ENCODE measurements at regions not wholly inside any gene's neighbourhood (a gene's known extent, or its start where the extent isn't known, plus 50 kb on each side); places are given as distances from the start of the nearest gene placed in this dataset.

DNA sequence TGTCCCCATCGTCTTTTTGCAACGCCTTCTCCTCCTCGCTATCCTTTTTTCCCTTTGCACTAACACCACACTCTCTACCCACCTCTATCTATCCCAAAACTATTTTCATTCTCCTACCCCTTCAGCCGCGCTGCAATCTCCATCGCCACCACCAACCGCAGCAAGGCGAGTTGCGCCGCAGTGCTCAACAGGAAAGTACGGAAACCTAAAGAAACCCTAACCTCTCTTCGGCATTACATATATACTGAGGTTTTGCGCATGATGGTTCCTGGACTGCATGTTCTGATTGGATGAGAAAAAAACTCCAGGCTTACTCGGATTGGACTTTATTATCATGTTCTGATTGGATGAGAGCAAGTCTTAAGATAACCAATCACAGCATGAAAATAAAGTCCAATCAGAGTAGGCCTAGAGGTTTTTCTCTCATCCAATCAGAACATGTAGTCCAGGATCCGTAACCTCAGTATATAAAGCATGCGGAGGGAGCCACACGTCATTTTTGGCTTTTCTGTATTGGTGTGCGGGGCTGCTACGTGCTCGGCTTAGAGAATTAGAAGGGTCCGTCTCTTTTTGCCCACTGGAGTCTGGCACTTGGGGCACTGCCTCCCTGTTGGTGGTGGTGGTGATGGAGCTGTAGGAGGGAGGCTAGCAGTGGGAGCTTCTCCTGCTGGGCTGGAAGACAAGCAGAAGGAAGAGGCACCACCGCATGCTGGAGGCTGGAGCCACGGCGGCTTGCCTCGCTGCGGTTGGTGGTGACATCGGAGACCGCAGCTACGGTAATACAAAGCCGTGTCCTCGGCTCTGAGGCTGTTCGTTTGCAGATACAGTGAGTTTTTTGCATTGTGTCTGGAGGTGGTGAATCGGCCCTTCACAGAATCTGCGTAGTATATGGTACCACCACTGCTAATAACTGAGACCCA is 76.1 kb downstream of the TEKT4 start:
- H2AK5ac ChIP-seq (ENCODE audit: low read depth, low read length): no peak overlapping the region
- no peak overlapping the region for H2BK5ac ChIP-seq (ENCODE audit: low read depth, low read length)
- WGBS, 2 experiments (ENCODE audit: extremely low coverage in 1 of 2, insufficient coverage in 1 of 2, insufficient read length in 1 of 2, insufficient replicate concordance in 2 of 2, low coverage in 1 of 2, low lambda C conversion rate in 2 of 2, missing lambda C conversion rate in 1 of 2): 91 to 100% methylated on average over 5 to 33 of the region's 34 CpGs
- H3K36me3 ChIP-seq (ENCODE audit: control insufficient read depth in 2 of 4, insufficient read depth in 4 of 4, low read length in 3 of 4): no peaks in the 10 kb centered on the region
- no peak overlapping the region for H3K4ac ChIP-seq (replicated peaks; ENCODE audit: insufficient read length, low read depth, low read length)
- POLR2A ChIA-PET (ENCODE audit: partially characterized antibody): no interaction called here
- no peak overlapping the region for H3K18ac ChIP-seq (ENCODE audit: extremely low read depth, low read length)
- H3K9ac ChIP-seq (replicated peaks in 1 of 4; ENCODE audit: extremely low read depth in 1 of 4, low read depth in 3 of 4, low read length in 3 of 4): no peak overlapping the region
- no peak overlapping the region for H2BK20ac ChIP-seq (ENCODE audit: low read length)
- no peaks in the 10 kb centered on the region for H3K27me3 ChIP-seq (replicated peaks in 1 of 4; ENCODE audit: control insufficient read depth in 3 of 4, extremely low read depth in 1 of 4, insufficient read depth in 3 of 4, low read length in 3 of 4)
- H4K8ac ChIP-seq (ENCODE audit: extremely low read depth, insufficient read depth, low read length): no peak overlapping the region
- FAIRE-seq: no peak
- H2BK120ac ChIP-seq (replicated peaks; ENCODE audit: low read depth, low read length): no peak overlapping the region
- H3K79me2 ChIP-seq (ENCODE audit: control insufficient read depth in 1 of 2, insufficient read depth in 2 of 2, low read length in 2 of 2): no peaks in the 10 kb centered on the region
- no peak overlapping the region for H3K56ac ChIP-seq (replicated peaks; ENCODE audit: insufficient read length, low read depth, low read length)
- H3K4me2 ChIP-seq (ENCODE audit: insufficient read depth in 1 of 2, low read depth in 2 of 2, low read length in 2 of 2): no peak overlapping the region
- H4K5ac ChIP-seq (ENCODE audit: insufficient read length, low read depth, low read length): no peak overlapping the region
- no peak overlapping the region for H2BK15ac ChIP-seq (ENCODE audit: low read length)
- H3K23ac ChIP-seq (ENCODE audit: insufficient read length): no peak overlapping the region
- no peak overlapping the region for H2BK12ac ChIP-seq (ENCODE audit: low read depth, low read length)
- H3K4me3 ChIP-seq (ENCODE audit: extremely low read depth in 1 of 4, insufficient read depth in 2 of 4, low read depth in 3 of 4, low read length in 4 of 4): no peak overlapping the region
- H3K9me3 ChIP-seq (ENCODE audit: insufficient read depth in 2 of 2, low read depth in 1 of 2, low read length in 1 of 2): peaks cover 25 to 29% of the 10 kb centered on the region in 2 experiments
- H4K91ac ChIP-seq (replicated peaks; ENCODE audit: insufficient read length, low read length): no peak overlapping the region
- H2AFZ ChIP-seq (ENCODE audit: low read length): no peak overlapping the region
- DNase-seq (ENCODE audit: low read depth in 1 of 2, low spot score in 2 of 2): no peak
- no peaks in the 10 kb centered on the region for H3K79me1 ChIP-seq (ENCODE audit: low read depth, low read length)
- no peak overlapping the region for H3K14ac ChIP-seq (ENCODE audit: insufficient read length)
- no peak overlapping the region for H3K27ac ChIP-seq (ENCODE audit: low read depth, low read length)
- CTCF ChIA-PET (ENCODE audit: partially characterized antibody): no interaction called here
- H4K20me1 ChIP-seq (replicated peaks in 1 of 2; ENCODE audit: control insufficient read depth in 1 of 2, insufficient read depth in 2 of 2, low read length in 2 of 2): no peaks in the 10 kb centered on the region
- H3K23me2 ChIP-seq (ENCODE audit: low read depth, low read length): peaks cover 4% of the 10 kb centered on the region; the same call in 1 of the 2 replicates
- H3K4me1 ChIP-seq (replicated peaks in 1 of 4; ENCODE audit: control insufficient read depth in 3 of 4, insufficient read depth in 4 of 4, low read length in 3 of 4): no peaks in the 10 kb centered on the region
- no peak for TF ChIP-seq TAF1 (IDR thresholded peaks at IDR 0.05; ENCODE audit: low read depth, low read length)
- TF ChIP-seq RFX5 (IDR thresholded peaks at IDR 0.05; ENCODE audit: borderline replicate concordance, low read depth, low read length): no peak
- no peak for TF ChIP-seq EZH2 (IDR thresholded peaks at IDR 0.05; ENCODE audit: low read depth, low read length, severe bottlenecking)
- TF ChIP-seq SRF (IDR thresholded peaks at IDR 0.05; ENCODE audit: low read depth, low read length): no peak
- no peak for TF ChIP-seq KDM4A (IDR thresholded peaks at IDR 0.05; ENCODE audit: low read depth, low read length, severe bottlenecking)
- no peak for TF ChIP-seq JUN (IDR thresholded peaks at IDR 0.05; ENCODE audit: low read depth, low read length)
- TF ChIP-seq EGR1 (IDR thresholded peaks at IDR 0.05; ENCODE audit: borderline replicate concordance, low read depth, low read length): no peak
- TF ChIP-seq TBP (IDR thresholded peaks at IDR 0.05; ENCODE audit: low read depth, low read length): no peak
- TF ChIP-seq SIX5 (IDR thresholded peaks at IDR 0.05; ENCODE audit: low read depth, low read length): no peak
- no peak for TF ChIP-seq TEAD4 (IDR thresholded peaks at IDR 0.05; ENCODE audit: low read depth, low read length)
- no peak for TF ChIP-seq SP2 (IDR thresholded peaks at IDR 0.05; ENCODE audit: low read length)
- TF ChIP-seq HDAC2 (IDR thresholded peaks at IDR 0.05; ENCODE audit: borderline replicate concordance in 1 of 2, low read depth in 2 of 2, low read length in 2 of 2): no peak
- TF ChIP-seq BRCA1 (IDR thresholded peaks at IDR 0.05; ENCODE audit: low read depth, low read length): no peak
